ENCODE measurements at regions not wholly inside any gene's neighbourhood (a gene's known extent, or its start where the extent isn't known, plus 50 kb on each side); places are given as distances from the start of the nearest gene placed in this dataset.

DNA sequence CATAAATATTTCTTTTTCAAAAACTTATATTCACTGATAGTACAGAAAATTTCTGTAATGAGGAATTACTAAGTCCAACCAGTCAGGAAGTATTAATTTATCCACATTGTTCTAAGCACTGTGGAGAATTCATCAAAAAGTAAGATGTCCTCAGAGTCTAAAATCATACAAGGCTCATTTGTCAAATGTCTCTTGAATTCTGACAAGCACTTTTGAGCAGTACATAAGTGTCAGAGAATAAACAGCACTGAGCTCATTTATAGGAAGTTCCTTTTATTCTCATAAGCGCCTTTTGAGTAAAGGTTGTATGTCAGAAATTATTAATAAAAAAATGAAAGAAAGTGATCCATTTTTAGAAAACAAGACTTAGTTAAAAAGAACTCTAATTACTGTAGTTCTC is 523.2 kb upstream of the EPHA5 start:
- TF ChIP-seq POLR2A (IDR thresholded peaks at IDR 0.05; ENCODE audit: low read depth, low read length) (no peak), POLR2AphosphoS5 (IDR thresholded peaks at IDR 0.05; ENCODE audit: low read depth, low read length) (no peak), TAF1 (IDR thresholded peaks at IDR 0.05; ENCODE audit: low read depth, low read length) (no peak)
